ENCODE measurements at regions not wholly inside any gene's neighbourhood (a gene's known extent, or its start where the extent isn't known, plus 50 kb on each side); places are given as distances from the start of the nearest gene placed in this dataset.

DNA sequence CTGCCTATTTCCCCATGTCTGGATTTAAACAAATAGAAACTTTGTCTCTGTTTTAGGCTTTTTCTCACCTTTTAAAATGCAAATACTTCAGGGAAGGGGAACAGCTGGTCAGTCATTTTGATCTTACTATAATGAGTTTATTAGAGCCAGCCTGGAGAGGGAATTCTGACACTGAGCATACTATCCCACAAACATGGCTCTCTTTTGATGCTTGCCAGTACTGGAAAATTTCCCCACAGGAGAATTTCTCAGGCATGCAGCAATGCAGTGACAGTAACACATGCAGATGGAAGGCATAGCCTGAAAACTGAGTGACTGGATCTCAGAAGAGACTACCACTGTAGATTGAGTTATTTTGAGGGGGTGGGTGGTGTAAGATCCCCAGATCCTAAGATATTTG, 974.3 kb upstream of the CELF4 start:
- Histone ChIP-seq H3K9ac (ENCODE audit: low read length) (no peak overlapping the region), H2AFZ (ENCODE audit: low read length) (no peak overlapping the region), H3K9me3 (ENCODE audit: low read length) (no peaks in the 10 kb centered on the region), H3K36me3 (ENCODE audit: insufficient read depth, low read length) (no peaks in the 10 kb centered on the region), H3K79me2 (ENCODE audit: insufficient read depth, low read length) (no peaks in the 10 kb centered on the region), H3K4me1 (ENCODE audit: insufficient read depth, low read length, severe bottlenecking) (no peaks in the 10 kb centered on the region), H3K27ac (ENCODE audit: low read depth, low read length, poor library complexity, severe bottlenecking) (no peak overlapping the region), H3K27me3 (ENCODE audit: insufficient read depth, low read length) (no peaks in the 10 kb centered on the region), H3K4me3 (ENCODE audit: low read depth, low read length, poor library complexity, severe bottlenecking) (no peak overlapping the region), H4K20me1 (ENCODE audit: insufficient read depth, low read length) (no peaks in the 10 kb centered on the region), H3F3A (ENCODE audit: insufficient read depth, low read length) (no peaks in the 10 kb centered on the region), H3K4me2 (ENCODE audit: low read length) (no peak overlapping the region), H3K9me2 (ENCODE audit: low read depth, low read length) (no peaks in the 10 kb centered on the region)
- TF ChIP-seq, protein P1, sequence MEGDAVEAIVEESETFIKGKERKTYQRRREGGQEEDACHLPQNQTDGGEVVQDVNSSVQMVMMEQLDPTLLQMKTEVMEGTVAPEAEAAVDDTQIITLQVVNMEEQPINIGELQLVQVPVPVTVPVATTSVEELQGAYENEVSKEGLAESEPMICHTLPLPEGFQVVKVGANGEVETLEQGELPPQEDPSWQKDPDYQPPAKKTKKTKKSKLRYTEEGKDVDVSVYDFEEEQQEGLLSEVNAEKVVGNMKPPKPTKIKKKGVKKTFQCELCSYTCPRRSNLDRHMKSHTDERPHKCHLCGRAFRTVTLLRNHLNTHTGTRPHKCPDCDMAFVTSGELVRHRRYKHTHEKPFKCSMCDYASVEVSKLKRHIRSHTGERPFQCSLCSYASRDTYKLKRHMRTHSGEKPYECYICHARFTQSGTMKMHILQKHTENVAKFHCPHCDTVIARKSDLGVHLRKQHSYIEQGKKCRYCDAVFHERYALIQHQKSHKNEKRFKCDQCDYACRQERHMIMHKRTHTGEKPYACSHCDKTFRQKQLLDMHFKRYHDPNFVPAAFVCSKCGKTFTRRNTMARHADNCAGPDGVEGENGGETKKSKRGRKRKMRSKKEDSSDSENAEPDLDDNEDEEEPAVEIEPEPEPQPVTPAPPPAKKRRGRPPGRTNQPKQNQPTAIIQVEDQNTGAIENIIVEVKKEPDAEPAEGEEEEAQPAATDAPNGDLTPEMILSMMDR (IDR thresholded peaks at IDR 0.05; ENCODE audit: low read length), result no peak
- no peak for TF ChIP-seq EZH2 (IDR thresholded peaks at IDR 0.05; ENCODE audit: borderline replicate concordance, low read length)

DNA sequence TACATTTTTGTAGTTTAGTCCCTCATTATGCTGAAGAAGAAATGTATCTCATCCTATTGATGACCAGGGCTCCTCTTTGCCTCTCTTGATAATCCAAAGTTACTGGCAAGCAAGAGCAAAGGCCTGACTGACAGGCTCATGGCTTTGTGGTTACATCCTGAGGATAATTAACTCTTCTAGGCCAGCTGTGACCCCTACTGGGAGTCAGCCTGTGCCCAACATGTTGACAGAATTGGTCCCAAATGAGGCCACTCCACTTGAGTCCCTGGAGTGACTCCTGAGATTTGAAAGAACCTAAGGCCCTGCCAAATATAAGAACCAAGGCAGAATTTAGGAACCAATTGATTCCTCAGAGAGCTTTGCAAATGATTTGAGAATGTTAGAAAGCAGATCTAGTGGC, 973.8 kb upstream of the CELF4 start:
- no peak overlapping the region for H2AFZ ChIP-seq (ENCODE audit: low read length)
- no peaks in the 10 kb centered on the region for H3K27me3 ChIP-seq (ENCODE audit: insufficient read depth, low read length)
- TF ChIP-seq EZH2 (IDR thresholded peaks at IDR 0.05; ENCODE audit: borderline replicate concordance, low read length), result no peak
- TF ChIP-seq, protein P1 (IDR thresholded peaks at IDR 0.05; ENCODE audit: low read length), result no peak
- H3K9ac ChIP-seq (ENCODE audit: low read length), result no peak overlapping the region
- H3K9me2 ChIP-seq (ENCODE audit: low read depth, low read length), result no peaks in the 10 kb centered on the region
- no peak overlapping the region for H3K4me3 ChIP-seq (ENCODE audit: low read depth, low read length, poor library complexity, severe bottlenecking)
- H3K36me3 ChIP-seq (ENCODE audit: insufficient read depth, low read length), result no peaks in the 10 kb centered on the region
- H3K4me1 ChIP-seq (ENCODE audit: insufficient read depth, low read length, severe bottlenecking), result no peaks in the 10 kb centered on the region
- no peaks in the 10 kb centered on the region for H4K20me1 ChIP-seq (ENCODE audit: insufficient read depth, low read length)
- H3K79me2 ChIP-seq (ENCODE audit: insufficient read depth, low read length), result no peaks in the 10 kb centered on the region
- no peaks in the 10 kb centered on the region for H3K9me3 ChIP-seq (ENCODE audit: low read length)
- H3F3A ChIP-seq (ENCODE audit: insufficient read depth, low read length), result no peaks in the 10 kb centered on the region
- H3K4me2 ChIP-seq (ENCODE audit: low read length), result no peak overlapping the region
- no peak overlapping the region for H3K27ac ChIP-seq (ENCODE audit: low read depth, low read length, poor library complexity, severe bottlenecking)

DNA sequence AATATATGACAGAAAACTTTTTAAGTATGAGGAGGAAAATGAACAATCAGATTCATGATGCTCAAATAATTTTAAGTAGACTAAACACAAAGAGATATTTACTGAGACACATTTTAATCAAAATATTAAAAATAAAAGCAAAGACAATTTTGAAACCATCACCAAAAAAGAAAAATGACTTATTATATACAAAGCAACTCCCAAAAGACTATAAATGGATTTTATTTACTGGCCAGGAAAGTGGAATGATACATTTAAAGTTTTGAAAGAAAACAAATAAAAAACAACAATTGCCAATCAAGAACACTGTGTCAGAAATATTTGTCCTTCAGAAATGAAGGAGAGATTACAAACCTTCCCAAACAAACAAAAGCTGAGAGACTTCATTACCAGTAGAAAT, 968.5 kb upstream of the CELF4 start:
- Histone ChIP-seq H3K27me3 (ENCODE audit: insufficient read depth, low read length) (no peaks in the 10 kb centered on the region), H3K9ac (ENCODE audit: low read length) (no peak overlapping the region), H3K4me1 (ENCODE audit: insufficient read depth, low read length, severe bottlenecking) (no peaks in the 10 kb centered on the region), H3F3A (ENCODE audit: insufficient read depth, low read length) (no peaks in the 10 kb centered on the region), H3K9me2 (ENCODE audit: low read depth, low read length) (no peaks in the 10 kb centered on the region), H3K36me3 (ENCODE audit: insufficient read depth, low read length) (no peaks in the 10 kb centered on the region), H3K4me3 (ENCODE audit: low read depth, low read length, poor library complexity, severe bottlenecking) (no peak overlapping the region), H3K4me2 (ENCODE audit: low read length) (no peak overlapping the region), H2AFZ (ENCODE audit: low read length) (no peak overlapping the region), H3K27ac (ENCODE audit: low read depth, low read length, poor library complexity, severe bottlenecking) (no peak overlapping the region), H3K9me3 (ENCODE audit: low read length) (no peaks in the 10 kb centered on the region), H3K79me2 (ENCODE audit: insufficient read depth, low read length) (no peaks in the 10 kb centered on the region), H4K20me1 (ENCODE audit: insufficient read depth, low read length) (no peaks in the 10 kb centered on the region)
- TF ChIP-seq, protein P1 (IDR thresholded peaks at IDR 0.05; ENCODE audit: low read length), result no peak
- no peak for TF ChIP-seq EZH2 (IDR thresholded peaks at IDR 0.05; ENCODE audit: borderline replicate concordance, low read length)
